ENCODE measurements at regions not wholly inside any gene's neighbourhood (a gene's known extent, or its start where the extent isn't known, plus 50 kb on each side); places are given as distances from the start of the nearest gene placed in this dataset.

DNA sequence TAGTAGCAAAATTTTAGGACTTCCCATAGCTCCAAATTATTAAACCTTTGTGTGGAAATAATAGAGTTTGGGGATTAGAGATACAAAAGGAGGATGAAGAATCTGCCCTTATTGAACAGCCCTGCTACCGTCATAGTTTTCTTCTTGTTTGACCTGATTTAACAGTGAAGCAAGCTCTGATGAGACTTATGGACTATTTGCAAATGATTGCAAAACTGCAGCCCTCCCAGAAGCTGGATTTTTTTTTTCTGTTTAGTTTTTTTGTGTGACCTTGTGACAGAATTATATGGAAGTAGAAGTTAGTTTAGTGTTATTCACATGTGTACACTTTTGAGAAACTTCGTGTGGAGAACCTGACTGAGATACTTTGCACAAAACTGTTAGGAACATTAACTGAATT is 267.8 kb downstream of the KCNRG start:
- TF ChIP-seq, protein P1, sequence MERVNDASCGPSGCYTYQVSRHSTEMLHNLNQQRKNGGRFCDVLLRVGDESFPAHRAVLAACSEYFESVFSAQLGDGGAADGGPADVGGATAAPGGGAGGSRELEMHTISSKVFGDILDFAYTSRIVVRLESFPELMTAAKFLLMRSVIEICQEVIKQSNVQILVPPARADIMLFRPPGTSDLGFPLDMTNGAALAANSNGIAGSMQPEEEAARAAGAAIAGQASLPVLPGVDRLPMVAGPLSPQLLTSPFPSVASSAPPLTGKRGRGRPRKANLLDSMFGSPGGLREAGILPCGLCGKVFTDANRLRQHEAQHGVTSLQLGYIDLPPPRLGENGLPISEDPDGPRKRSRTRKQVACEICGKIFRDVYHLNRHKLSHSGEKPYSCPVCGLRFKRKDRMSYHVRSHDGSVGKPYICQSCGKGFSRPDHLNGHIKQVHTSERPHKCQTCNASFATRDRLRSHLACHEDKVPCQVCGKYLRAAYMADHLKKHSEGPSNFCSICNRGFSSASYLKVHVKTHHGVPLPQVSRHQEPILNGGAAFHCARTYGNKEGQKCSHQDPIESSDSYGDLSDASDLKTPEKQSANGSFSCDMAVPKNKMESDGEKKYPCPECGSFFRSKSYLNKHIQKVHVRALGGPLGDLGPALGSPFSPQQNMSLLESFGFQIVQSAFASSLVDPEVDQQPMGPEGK (CRISPR knock-in tag; IDR thresholded peaks at IDR 0.05; ENCODE audit: borderline replicate concordance): no peak
- TF ChIP-seq, protein P2, sequence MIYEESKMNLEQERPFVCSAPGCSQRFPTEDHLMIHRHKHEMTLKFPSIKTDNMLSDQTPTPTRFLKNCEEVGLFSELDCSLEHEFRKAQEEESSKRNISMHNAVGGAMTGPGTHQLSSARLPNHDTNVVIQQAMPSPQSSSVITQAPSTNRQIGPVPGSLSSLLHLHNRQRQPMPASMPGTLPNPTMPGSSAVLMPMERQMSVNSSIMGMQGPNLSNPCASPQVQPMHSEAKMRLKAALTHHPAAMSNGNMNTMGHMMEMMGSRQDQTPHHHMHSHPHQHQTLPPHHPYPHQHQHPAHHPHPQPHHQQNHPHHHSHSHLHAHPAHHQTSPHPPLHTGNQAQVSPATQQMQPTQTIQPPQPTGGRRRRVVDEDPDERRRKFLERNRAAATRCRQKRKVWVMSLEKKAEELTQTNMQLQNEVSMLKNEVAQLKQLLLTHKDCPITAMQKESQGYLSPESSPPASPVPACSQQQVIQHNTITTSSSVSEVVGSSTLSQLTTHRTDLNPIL (CRISPR knock-in tag; IDR thresholded peaks at IDR 0.05; ENCODE audit: low read depth): no peak
- TF ChIP-seq ZNF565 (CRISPR knock-in tag; conservative IDR thresholded peaks at IDR 0.05; ENCODE audit: low read depth) (no peak), BACH2 (CRISPR knock-in tag; IDR thresholded peaks at IDR 0.05; ENCODE audit: borderline replicate concordance) (no peak), SNAI2 (CRISPR knock-in tag; IDR thresholded peaks at IDR 0.05) (no peak), ZFP30 (CRISPR knock-in tag; IDR thresholded peaks at IDR 0.05) (no peak), TCF4 (CRISPR knock-in tag; IDR thresholded peaks at IDR 0.05; ENCODE audit: borderline replicate concordance) (no peak), ZNF8 (CRISPR knock-in tag; IDR thresholded peaks at IDR 0.05) (no peak), CSDC2 (CRISPR knock-in tag; IDR thresholded peaks at IDR 0.05) (no peak)

All from SK-N-SH treated with all-trans-retinoic acid at 6 μM for 48 hours (cell line).